Effector CD8-positive, alpha-beta T cell (primary cell): ENCODE measurements at regions not wholly inside any gene's neighbourhood (a gene's known extent, or its start where the extent isn't known, plus 50 kb on each side); places are given as distances from the start of the nearest gene placed in this dataset.
"Not testable (repeated sequence)": the region's sequence is repeated elsewhere in the genome, so short reads cannot be mapped to it uniquely, and the experiment has no call there.

ENCODE experiments used
- DNase-seq: peaks from one replicate; lab custom pipeline; 2025; lab: John Stamatoyannopoulos, UW

- no peak for DNase-seq
Measured at GRCh38 chrX:78603908-78604307, 55.2 kb downstream of the RTL3 start.

- peak; percentile 0 for DNase-seq
Measured at GRCh38 chrX:78595901-78596502, 63.1 kb downstream of the RTL3 start.

DNA sequence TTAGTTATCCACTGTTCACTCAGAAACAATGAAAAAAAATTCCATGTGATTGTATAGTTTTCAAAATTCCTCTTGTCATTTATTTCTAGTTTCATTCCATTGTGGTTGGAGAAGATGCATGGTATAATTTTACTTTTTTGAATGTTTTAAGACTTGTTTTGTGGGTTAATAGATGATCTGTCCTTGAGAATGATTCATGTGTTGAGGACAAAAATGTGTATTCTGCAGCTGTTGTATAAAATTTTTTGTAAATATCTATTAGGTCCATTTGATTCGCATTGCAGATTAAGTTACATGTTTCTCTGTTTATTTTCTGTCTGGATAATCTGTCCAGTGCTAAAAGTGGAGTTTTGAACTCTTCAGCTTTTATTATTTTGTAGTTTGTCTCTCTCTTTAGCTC is 65.4 kb downstream of the RTL3 start:
- no peak for DNase-seq

GRCh38 chrX:78592030-78592429 is 67.1 kb downstream of the RTL3 start:
- no peak for DNase-seq

- no peak for DNase-seq
Measured at GRCh38 chrX:78574306-78574705, 84.8 kb downstream of the RTL3 start.

- no peak for DNase-seq
Measured at GRCh38 chrX:78573630-78574029, 85.5 kb downstream of the RTL3 start.

GRCh38 chrX:78571849-78572248 is 87.3 kb downstream of the RTL3 start:
- DNase-seq, result no peak

GRCh38 chrX:78555401-78555980 is 103.6 kb downstream of the RTL3 start:
- no peak for DNase-seq

DNA sequence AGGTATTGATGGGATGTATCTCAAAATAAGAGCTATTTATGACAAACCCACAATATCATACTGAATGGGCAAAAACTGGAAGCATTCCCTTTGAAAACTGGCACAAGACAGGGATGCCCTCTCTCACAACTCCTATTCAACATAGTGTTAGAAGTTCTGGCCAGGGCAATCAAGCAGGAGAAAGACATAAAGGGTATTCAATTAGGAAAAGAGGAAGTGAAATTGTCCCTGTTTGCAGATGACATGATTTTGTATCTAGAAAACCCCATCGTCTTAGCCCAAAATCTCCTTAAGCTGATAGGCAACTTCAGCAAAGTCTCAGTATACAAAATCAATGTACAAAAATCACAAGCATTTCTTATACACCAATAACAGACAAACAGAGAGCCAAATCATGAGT is 106.5 kb downstream of the RTL3 start:
- not testable (repeated sequence) for DNase-seq

- no peak for DNase-seq
Measured at GRCh38 chrX:78548012-78548411, 111.1 kb downstream of the RTL3 start.

GRCh38 chrX:78545233-78545632 is 113.9 kb downstream of the RTL3 start:
- no peak for DNase-seq

- DNase-seq, result no peak
Measured at GRCh38 chrX:78543281-78543680, 115.8 kb downstream of the RTL3 start.

GRCh38 chrX:78540171-78540570 is 119.0 kb downstream of the RTL3 start:
- DNase-seq, result no peak

DNA sequence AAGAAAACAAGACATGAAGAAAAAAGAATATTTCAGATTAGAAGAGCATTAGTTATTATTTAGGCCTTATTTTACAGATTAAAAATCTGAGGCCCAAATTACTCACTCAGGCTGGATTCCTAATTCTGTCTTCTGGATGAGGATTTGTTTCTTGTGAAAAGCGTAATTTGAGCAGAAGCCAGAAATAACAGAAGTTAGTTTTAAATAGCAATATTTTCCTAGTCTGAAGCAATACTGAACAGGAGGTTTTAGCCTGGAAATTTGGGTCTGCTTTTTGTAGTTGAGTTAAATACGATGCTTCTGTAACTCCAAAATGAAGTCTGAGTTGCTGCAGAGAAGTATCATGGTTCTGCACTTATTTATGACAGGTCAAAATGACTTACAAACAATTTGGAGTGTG is 124.9 kb downstream of the RTL3 start:
- no peak for DNase-seq

DNA sequence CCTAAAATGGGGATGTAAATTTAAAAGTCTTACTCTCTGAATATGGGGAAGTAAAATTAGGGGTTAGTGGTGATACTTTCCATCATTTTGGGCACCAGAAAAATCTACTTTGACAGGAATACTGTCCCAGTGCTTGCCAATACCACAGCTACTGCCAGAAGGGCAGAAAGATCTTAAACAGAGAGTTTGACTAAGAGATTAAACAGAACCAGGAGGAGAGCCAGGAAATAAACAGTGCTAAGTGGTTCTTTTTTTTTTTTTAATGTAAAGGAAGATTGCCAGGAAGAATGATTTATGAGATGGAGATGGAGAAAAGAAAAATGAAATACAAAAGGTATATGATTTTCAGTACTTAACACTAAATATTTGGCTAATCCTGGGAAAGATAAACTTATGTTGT is 126.8 kb downstream of the RTL3 start:
- DNase-seq, result no peak

GRCh38 chrX:78527818-78528217 is 131.3 kb downstream of the RTL3 start:
- DNase-seq, result no peak

GRCh38 chrX:78527263-78527662 is 131.9 kb downstream of the RTL3 start:
- no peak for DNase-seq

DNA sequence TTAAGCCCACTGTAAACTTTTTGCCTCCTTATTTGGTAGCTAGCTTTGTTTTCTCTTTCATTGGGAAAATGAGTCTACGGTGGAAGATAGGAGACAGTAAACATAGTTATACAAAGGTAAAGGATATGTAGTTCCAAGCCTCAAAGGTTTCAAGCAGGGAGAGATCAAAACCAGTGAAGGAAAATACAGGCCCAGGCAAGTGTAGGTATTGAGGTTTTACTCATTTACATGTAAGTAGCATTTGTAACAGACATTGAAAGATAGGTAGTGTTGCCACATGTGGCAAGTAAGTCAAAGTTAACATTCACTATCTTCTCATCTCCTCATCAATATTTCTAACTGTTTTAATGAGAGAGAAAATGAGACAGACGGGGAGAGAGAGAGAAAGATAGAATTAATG is 136.5 kb downstream of the RTL3 start:
- no peak for DNase-seq

DNA sequence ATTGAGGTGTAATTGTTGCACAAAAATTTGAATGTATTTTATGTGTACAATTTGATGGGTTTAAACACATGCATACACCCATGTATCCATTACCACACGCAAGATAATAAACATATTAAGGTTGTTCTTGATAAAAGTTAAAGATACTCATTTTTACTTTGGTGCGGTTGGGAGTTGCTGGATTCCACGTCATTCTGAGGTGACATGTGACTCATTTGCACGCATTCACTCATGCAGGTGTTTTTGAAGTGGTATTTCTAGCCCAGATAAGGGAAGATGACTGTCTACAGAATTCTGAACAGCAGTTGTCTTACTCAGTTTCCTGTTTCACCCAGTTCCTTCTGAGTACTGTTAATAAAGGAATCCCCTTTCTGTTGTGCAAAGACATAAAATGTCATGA is 142.0 kb downstream of the RTL3 start:
- peak; percentile 6 for DNase-seq

- no peak for DNase-seq
Measured at GRCh38 chrX:78514852-78515251, 144.3 kb downstream of the RTL3 start.

- DNase-seq, result no peak
Measured at GRCh38 chrX:78513971-78514738, 145.0 kb downstream of the RTL3 start.

- no peak for DNase-seq
Measured at GRCh38 chrX:78506248-78506647, 152.9 kb downstream of the RTL3 start.

DNA sequence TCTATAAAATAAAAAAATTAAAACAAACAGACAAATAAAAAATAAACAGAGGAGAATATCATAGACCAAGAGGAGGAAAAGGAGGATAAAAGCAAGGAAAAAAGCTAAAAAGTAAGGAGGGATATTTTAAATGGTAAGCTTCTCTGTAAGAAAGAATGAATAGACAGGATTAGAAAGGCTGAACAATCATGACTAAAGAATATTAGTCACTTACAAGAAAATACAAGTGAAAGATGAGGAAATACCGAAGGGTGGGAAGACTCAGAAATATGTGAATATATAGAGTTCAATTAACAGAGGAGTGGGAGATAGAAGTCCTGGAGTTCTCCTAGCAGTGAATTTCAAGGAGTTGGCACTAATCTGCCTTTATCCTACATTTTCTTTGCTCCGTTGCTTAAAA is 162.6 kb downstream of the RTL3 start:
- DNase-seq, result no peak
